GM12878 (cell line): ENCODE measurements at regions not wholly inside any gene's neighbourhood (a gene's known extent, or its start where the extent isn't known, plus 50 kb on each side); places are given as distances from the start of the nearest gene placed in this dataset.

Source experiments
- BHLHE40 ChIP-seq, 2 experiments: fragments of 450-650 bp in 1 of 2; IDR thresholded peaks; 2 replicates each; pipeline ENCODE4 v1.6.1; 2011 to 2017; ENCODE audit warnings: low read depth in 2 of 2, borderline replicate concordance in 1 of 2, improper control_type of control experiment in 1 of 2, low read length in 1 of 2, mild to moderate bottlenecking in 1 of 2
- DPF2 ChIP-seq: fragments of 450-650 bp; IDR thresholded peaks from 2 replicates; pipeline ENCODE4 v1.6.1; 2017; ENCODE audit warnings: mild to moderate bottlenecking
- ELK1 ChIP-seq: IDR thresholded peaks from 2 replicates; pipeline ENCODE4 v1.6.1; 2012; ENCODE audit warnings: low read depth, low read length, improper control_type of control experiment
- ETV6 ChIP-seq, 2 experiments: fragments of 450-650 bp in 1 of 2; IDR thresholded peaks in 1 of 2; conservative IDR thresholded peaks in 1 of 2; 2 replicates each; pipeline ENCODE4 v1.6.1; 2014; ENCODE audit warnings: antibody characterized with exemption in 1 of 2, borderline replicate concordance in 1 of 2, low read depth in 1 of 2, mild to moderate bottlenecking in 1 of 2, moderate library complexity in 1 of 2
- GATAD2B ChIP-seq: fragments of 450-650 bp; conservative IDR thresholded peaks from 2 replicates; pipeline ENCODE4 v1.6.1; 2017; ENCODE audit warnings: low read depth, mild to moderate bottlenecking, moderate library complexity
- IRF5 ChIP-seq: fragments of 450-650 bp; IDR thresholded peaks from 2 replicates; pipeline ENCODE4 v1.6.1; 2017; ENCODE audit warnings: borderline replicate concordance
- KDM1A ChIP-seq: fragments of 200-600 bp; sonication (generic); IDR thresholded peaks from 2 replicates; pipeline ENCODE4 v1.6.1; 2016; ENCODE audit warnings: borderline replicate concordance
- NKRF ChIP-seq: fragments of 450-650 bp; conservative IDR thresholded peaks from 2 replicates; pipeline ENCODE4 v1.6.1; 2017; ENCODE audit warnings: mild to moderate bottlenecking, moderate library complexity
- PKNOX1 ChIP-seq: fragments of 450-650 bp; IDR thresholded peaks from 2 replicates; pipeline ENCODE4 v1.6.1; 2016; ENCODE audit warnings: mild to moderate bottlenecking
- RAD21 ChIP-seq: IDR thresholded peaks from 2 replicates; pipeline ENCODE4 v1.6.1; 2011; ENCODE audit warnings: mild to moderate bottlenecking, low read depth, low read length, moderate library complexity; ENCODE audit not compliant: insufficient read depth
- RELB ChIP-seq: fragments of 450-650 bp; IDR thresholded peaks from 2 replicates; pipeline ENCODE4 v1.6.1; 2017; ENCODE audit warnings: low read depth, mild to moderate bottlenecking, moderate library complexity
- USF2 ChIP-seq: IDR thresholded peaks from 2 replicates; pipeline ENCODE4 v1.6.1; 2011; ENCODE audit warnings: low read depth, low read length, improper control_type of control experiment, borderline replicate concordance
- ZNF687 ChIP-seq: fragments of 450-650 bp; IDR thresholded peaks from 2 replicates; pipeline ENCODE4 v1.6.1; 2017; ENCODE audit warnings: mild to moderate bottlenecking, moderate library complexity

GRCh38 chr5:56415356-56415765 is 182.2 kb upstream of the ANKRD55 start (continued):
- TF ChIP-seq NKRF = no peak
- TF ChIP-seq GATAD2B = peak; percentile 36; the same call in 1 of the 2 replicates
- peak; percentile 42; the same call in 1 of the 2 replicates for TF ChIP-seq ZNF687
- TF ChIP-seq DPF2 = peak; percentile 59; the same call in 1 of the 2 replicates
- TF ChIP-seq RELB = peak; percentile 72; the same call in 1 of the 2 replicates
- TF ChIP-seq BHLHE40 (IDR thresholded peaks at IDR 0.05; ENCODE audit: borderline replicate concordance in 1 of 2, low read depth in 2 of 2, low read length in 1 of 2) = peak in 1 of 2 experiments; percentile 39; a peak in 1 of 4 replicates
- no peak for TF ChIP-seq IRF5
- peak in 1 of 2 experiments; percentile 43; a peak in 1 of 4 replicates for TF ChIP-seq ETV6 (conservative IDR thresholded peaks at IDR 0.05 in 1 of 2, IDR thresholded peaks at IDR 0.05 in 1 of 2; ENCODE audit: borderline replicate concordance in 1 of 2, low read depth in 1 of 2)
- no peak for TF ChIP-seq USF2
- no peak for TF ChIP-seq ELK1
- peak; percentile 69 for TF ChIP-seq PKNOX1
- TF ChIP-seq RAD21 = 0 out of 2 replicates have a peak, but pooled peaks have one; percentile 10
- TF ChIP-seq KDM1A = no peak
